Sciatic nerve (tissue), 2 donors: ENCODE measurements at regions not wholly inside any gene's neighbourhood (a gene's known extent, or its start where the extent isn't known, plus 50 kb on each side); places are given as distances from the start of the nearest gene placed in this dataset.
"Not testable (repeated sequence)": the region's sequence is repeated elsewhere in the genome, so short reads cannot be mapped to it uniquely, and the experiment has no call there.

ENCODE experiments used
- ATAC-seq: fragments of 200-7000 bp; cut with Tn5 transposase; one replicate; pipeline ENCODE4 v1.9.1; 2020; ENCODE audit warnings: mild to moderate bottlenecking, moderate library complexity
- DNase-seq: peaks from one replicate; pipeline ENCODE4 v3.0.0-alpha.2; 2020; ENCODE audit warnings: low spot score
- intact Hi-C: fragments of 100-400 bp; cut with DNase I; formaldehyde crosslinking; loops from one replicate; pipeline ENCODE4 v1.14.2; 2022
- donor health status: DM: no; HTN: no; CAD: no.
- donor health status: DM: no; HTN: no; CAD: no.

DNA sequence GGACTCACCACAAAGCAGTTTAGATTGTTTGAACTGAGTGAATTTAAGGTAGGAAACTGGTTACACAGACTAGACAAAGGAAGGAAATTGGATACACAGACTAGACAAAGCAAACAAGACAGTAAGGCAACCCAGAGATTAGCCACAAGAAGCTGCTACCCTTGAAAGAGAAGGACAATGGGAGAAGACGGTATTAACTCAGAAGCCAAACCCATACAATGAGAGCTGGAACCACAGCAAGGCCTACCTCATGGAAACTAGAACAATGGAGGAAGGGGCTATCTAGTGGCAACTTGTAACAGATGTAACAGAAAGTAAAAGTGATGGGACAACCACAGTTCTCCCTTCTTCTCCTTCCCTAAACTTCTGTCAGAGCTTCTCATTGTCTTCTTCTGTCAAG is 410.9 kb upstream of the SPRY2 start:
- intact Hi-C loops, result no loop called here
- ATAC-seq, result no peak
- DNase-seq, result no peak

DNA sequence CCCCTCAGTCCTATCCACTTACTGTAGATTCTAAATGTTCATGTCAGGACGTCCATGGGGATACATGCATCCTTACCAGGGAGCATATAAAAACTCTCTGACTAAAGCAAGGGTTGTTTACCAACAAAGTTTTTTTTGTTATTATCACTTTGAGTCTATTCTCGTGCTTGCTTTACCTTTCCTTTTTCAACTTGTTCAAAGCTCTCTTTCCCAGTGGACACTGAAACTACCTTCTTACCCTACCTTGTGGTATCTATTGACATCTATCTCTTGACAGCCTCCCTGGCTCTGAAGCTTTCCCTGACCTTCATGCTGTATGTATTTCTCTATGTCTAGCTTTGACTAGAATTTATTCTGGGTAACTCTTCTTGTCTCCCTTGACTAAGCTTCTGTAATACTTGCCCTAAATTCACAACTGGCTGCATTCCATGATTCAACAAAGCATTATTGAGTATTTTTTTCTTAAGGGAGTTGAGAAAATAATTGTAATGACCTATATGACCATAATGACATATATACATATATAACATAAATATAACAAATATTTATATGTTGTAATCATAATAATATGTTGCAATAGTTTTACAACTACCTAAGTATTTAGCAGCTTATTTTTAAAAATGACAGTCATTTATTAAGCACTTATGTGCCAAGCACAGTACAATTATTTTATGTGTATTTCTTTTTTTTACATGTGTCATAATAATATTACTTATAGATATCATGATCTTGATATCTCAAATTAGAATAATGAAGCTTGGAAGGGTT is 403.4 kb upstream of the SPRY2 start:
- ATAC-seq (no peak), DNase-seq (no peak)
- intact Hi-C loops, result no loop called here

DNA sequence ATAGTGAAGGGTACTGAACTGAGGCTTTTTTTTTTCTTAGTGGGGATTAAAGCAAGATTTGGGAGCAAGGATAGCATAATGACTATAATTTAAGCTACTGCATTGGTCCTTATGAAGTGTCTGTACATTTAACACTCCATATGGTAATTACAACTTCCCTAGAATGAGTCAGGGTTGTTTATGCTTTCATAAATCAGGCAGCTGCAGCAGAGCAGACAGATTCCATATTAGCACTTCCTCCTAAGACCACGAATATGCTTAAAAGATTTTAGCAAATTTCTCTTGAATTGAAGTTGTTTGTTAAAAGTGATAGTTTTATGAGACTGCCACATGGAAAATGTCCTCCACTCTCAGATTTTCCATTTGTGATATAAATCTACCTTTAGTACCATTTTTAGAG is 401.1 kb upstream of the SPRY2 start:
- no peak for DNase-seq
- intact Hi-C loops, result no loop called here
- ATAC-seq, result no peak

DNA sequence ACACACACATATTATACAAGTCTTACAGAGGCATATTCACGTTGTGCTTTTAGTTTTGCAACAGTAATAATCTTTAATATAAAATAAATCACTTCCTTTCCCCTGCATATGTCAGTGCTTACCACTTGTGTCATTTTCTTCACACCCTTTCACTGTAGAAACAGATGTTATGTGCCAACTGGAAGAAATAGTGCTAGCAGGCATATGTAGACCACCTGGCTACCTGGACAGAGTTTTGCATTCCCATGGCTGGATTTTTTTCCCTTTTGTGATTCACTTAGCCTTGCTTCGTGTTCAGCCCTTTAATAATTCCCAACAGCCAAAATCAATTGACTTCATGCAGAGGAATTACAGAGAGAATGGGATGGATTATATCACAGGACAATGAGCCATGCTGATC is 399.1 kb upstream of the SPRY2 start:
- ATAC-seq (no peak), DNase-seq (no peak)
- intact Hi-C loops, result no loop called here

DNA sequence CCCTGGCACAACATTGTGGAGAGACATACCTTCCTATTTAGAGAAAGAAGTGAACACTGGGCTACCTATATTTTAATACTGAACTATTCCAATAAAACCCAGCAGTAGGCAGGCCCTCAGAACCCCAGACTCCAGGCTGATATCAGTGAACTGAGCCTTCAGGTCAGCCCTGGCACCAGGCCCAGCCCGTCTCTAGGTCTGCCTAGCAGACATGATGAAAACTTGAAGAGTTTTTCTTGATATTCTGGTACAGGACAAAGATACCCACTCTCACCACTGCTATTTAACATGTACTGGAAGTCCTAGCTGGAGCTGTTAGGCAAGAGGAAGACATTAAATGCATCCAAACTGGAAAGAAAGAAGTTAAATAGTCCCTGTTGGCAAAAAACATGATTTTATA is 396.6 kb upstream of the SPRY2 start:
- no peak for ATAC-seq
- DNase-seq, result no peak
- intact Hi-C loops, result no loop called here

DNA sequence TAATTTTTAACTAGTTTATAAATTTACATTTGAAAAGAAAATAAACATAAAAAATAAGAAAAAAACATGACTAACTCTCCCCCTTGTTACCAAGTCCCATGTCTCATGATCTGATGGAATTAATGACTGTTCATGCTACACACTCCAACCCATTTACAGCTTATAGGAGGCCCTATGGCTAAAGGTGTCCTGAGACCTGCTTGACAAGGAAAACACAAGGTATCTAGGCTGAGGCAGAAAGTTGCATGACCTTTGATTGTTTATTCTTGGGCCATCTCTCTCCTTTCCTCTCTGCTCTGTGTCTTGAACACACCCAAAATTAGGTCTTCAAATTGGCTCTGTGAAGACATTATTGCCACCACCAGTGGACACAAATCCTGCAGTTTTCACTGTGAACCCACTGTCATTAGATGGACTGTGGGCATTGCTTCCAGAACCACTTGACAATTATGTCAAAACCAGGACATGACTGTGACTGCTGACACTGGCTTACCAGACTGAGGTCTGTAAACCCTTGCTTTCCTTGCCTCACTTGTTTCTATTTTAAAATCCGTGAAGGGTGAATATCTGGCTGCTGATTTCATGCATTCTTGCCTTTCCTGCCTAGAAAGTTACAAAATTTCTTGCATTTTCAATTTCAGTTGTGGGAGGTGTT is 386.5 kb upstream of the SPRY2 start:
- intact Hi-C loops, result no loop called here
- DNase-seq, result no peak
- no peak for ATAC-seq

DNA sequence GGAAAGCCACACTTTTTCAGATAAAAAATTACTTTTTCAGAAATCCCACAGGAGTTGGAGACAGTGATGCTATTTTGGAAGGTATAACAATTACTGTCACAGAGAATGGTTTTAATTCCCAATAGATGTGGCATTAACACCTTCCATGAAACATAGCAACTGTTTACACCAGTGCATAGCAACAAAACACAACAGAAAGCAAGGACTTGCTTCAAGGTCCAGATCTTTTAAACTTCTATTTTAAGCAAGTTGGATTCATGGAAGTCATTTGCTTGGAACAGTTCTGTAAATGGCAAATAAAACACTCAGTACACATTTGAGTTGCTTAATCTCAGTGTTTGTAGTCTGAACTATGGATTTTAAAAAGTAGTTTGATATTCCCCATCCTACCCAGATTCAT is 385.9 kb upstream of the SPRY2 start:
- DNase-seq (no peak), ATAC-seq (no peak)
- intact Hi-C loops, result no loop called here

DNA sequence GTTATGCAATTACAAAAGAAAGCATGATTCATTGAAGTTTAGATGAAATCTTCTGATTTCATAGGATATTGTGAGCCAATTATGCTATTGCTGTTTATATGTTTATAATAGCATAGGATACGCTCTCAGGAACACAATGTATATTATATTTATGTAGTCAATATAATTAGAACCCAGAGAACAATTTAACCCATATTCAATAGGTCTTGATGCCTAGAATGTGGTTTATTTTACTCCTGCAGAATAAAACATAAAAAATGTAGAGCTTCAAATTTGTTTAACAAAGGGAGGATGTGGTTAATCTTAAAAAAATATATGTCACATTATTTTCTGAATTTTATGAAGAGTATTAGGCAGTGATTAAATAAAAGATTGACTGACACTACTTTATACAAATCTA is 380.8 kb upstream of the SPRY2 start:
- intact Hi-C loops, result no loop called here
- no peak for DNase-seq
- ATAC-seq, result no peak

DNA sequence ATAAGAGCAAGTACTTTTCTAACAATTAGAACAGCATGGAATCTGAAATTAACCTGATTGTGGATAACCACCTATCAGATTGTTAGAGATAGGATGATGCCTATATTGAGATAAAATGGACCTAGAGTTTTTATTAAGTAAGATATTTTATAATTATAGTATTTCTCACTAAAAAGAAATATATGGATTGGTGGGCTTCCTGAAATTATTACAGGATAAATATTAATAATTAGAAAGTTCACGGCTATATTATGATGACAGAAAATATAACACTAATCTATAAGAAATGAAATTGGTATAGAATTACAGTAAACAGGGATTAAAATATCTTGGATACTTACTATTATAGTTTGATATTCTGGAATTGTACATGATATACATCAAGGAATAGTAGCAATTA is 378.0 kb upstream of the SPRY2 start:
- ATAC-seq, result no peak
- DNase-seq, result no peak
- intact Hi-C loops, result no loop called here

DNA sequence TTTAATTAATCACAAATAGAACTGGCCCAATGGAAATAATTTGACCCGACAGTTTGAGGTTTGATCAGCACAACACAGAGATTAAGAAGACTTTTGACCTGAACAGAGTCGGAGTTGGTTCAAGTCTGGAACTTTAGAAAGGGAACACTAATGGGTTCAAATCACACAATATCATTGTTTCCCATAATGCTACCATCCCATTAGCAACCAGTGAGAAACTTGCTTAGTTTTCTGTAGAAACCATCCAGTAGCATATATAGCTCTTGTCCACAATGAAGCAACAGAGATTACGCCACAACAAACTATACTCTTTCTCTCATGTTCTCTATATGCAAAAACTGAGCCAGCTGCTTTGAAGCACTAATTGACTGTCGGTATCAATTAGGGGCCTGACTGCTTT is 376.9 kb upstream of the SPRY2 start:
- intact Hi-C loops, result no loop called here
- ATAC-seq (no peak), DNase-seq (no peak)

DNA sequence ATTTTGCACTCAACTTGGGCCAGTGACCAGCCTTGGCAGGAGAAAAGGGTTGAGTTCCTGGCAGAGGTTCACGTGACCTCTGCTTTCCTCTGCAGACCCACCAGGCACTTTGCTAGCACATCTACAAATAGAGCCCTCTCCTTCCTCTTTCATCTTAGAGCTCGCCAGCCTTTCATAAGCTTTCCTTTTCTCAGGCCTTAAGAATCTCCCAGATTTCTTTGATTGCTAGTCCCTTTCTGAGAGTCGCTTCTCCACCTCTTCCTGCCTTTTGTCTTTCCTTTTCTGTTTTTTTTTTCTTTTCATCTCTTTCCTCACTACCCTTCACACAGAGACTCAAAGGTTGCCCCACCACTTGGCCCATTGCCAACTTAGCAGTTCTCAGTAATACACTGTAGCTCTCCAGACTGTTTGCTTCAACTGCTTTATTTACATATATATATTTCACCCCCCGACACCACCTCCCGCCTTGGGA is 375.7 kb upstream of the SPRY2 start:
- intact Hi-C loops, result no loop called here

DNA sequence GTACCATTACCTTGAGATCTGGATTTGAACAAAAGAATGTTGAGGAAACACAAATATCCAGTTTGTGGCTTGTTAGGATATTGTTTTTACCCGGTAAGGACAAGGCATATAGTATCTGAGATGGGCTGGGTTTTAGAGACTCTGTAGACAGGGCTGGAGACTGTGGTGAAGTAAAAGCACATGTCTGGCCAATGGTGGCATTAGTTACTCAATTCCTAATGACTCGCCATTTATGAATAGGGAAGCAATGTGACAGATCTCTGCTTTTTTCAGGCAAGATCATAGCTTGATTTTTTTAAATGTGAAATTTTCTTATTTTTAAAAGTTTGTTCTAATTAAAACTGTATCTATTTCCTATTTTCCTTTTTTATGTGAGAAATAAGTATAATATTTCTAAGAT is 371.1 kb upstream of the SPRY2 start:
- ATAC-seq (no peak), DNase-seq (no peak)
- intact Hi-C loops, result no loop called here

More for the DNA sequence above, 375.7 kb upstream of the SPRY2 start:
- DNase-seq, result peak; percentile 60
- peak; percentile 52 for ATAC-seq

DNA sequence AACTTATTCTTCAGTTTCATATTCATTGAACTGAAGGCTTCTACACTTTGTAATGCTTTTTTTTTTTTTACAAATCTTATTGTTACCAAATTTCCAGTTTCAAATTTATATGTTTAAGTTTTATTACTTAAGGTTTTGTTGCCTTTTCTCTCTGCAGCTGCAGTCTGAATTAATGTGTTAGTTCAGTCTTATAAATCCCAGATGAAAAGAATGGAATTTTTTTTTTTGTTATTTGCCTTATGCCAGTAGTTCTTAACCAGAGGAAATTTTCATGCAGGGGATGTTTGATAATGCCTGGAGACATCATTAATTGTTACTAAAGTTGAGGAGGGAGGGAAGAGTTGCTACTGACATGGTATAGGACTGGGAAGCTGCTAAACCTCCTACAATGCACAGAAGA is 367.9 kb upstream of the SPRY2 start:
- intact Hi-C loops, result no loop called here
- ATAC-seq, result no peak
- DNase-seq, result no peak

DNA sequence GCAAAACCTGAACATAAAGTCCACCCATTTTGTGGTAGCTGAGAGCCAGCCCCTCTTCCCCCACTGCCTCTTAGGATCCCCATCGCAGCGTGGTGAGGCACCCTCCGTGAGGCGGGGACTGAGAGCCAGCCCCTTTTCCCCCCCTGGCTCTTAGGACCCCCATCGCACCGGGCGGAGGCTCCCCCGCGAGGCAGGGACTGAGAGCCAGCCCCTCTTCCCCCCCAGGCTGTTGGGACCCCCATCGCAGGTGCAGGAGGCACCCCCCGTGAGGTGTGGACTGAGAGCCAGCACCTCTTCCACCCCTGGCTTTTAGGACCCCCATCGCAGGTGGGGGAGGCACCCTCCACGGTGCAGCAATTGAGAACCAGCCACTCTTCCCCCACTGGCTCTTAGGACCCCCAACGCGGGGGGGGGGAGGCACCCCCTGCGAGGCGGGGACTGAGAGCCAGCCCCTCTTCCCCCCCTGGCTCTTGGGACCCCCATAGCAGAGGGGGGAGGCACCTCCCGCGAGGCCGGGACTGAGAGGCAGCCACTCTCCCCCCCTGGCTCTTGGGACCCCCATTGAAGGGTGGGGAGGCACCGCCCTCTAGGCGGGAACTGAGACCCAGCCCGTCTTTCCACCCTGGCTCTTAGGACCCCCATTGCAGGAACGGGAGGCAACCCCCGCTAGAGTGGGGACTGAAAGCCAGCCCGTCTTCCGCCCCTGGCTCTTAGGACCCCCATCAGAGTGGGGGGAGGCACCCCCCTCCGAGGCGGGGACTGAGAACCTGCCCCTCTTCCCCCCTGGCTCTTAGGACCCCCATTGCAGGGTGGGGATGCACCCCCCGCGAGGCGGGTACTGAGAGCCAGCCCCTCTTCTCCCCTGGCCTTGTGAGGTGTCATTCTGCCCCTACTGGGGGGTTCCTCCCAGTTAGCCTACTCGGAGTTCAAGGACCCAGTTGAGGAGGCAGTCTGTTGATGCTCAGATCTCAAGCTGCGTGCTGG is 366.4 kb upstream of the SPRY2 start:
- ATAC-seq, result peak; percentile 20
- intact Hi-C loops, result no loop called here
- DNase-seq, result no peak

DNA sequence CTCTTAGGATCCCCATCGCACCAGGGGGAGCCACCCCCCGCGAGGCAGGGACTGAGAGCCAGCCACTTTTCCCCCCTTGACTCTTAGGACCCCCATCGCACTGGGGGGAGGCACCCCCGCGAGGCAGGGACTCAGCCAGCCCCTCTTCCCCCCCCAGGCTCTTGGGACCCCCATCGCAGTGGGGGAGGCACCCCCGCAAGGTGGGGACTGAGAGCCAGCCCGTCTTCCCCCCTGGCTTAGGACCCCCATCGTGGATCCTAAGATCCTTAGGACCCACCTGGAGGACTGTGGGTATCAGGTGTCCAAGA is 365.2 kb upstream of the SPRY2 start:
- DNase-seq (no peak), ATAC-seq (no peak)
- intact Hi-C loops, result no loop called here

DNA sequence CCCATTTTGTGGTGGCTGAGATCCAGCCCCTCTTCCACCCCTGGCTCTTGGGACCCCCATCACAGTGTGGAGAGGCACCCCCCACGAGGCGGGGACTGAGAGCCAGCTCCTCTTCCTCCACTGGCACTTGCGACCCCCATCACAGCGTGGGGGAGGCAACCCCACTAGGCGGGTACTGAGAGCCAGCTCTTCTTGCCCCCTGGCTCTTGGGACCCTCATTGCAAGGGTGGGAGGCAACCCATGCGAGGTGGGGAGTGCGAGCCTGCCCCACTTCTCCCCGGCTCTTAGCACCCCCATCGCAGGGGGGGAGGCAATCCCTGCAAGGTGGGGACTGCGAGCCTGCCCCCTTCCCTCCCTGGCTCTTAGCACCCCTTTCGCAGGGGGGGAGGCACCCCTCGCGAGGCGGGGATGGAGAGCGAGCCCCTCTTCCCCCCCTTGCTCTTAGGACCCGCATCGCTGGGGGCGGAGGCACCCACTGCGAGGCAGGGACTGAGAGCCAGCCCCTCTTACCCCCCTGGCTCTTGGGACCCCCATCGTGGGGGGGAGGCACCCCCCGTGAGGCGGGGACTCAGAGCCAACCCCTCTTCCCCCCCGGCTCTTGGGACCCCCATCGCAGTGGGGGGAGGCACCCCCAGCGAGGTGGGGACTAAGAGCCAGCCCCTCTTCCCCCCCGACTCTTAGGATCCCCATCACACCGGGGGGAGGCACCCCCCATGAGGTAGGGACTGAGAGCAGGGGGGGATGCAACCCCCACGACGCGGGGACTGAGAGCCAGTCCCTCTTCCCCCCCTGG is 364.6 kb upstream of the SPRY2 start:
- no peak for DNase-seq
- ATAC-seq, result no peak
- intact Hi-C loops, result no loop called here

DNA sequence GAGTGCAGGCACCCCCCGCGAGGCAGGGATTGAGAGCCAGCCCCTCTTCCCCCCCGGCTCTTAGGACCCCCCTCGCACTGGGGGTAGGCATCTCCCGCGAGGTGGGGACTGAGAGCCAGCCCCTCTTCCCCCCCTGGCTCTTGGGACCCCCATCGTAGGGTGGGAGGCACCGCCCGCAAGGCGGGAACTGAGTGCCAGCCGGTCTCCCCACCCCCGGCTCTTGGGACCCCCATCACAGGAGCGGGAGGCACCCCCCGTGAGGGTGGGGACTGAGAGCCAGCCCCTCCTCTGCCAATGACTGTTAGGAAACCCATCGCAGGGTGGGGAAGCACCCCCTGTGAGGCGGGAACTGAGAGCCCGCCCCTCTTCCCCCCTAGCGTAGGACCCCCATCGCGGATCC is 363.4 kb upstream of the SPRY2 start:
- intact Hi-C loops, result no loop called here
- DNase-seq, result no peak
- no peak for ATAC-seq

DNA sequence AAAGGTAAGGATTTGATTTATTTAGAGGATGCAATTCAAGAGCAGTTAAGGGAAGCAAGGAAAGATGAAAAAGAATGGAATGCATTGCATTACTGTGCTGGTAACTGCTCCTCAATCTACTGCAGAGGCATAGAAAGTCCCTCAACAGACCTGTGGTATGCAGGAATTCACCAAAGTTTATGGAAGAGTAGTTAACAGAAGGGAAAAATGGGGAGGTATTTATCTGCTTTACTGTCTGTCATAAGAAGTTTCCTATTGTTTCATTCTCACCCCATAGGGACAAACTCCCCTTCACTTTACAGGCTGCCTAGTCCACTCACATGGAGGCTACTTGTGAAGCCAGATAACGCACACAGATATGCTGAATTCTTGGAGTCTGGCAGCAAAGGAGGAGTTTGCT is 354.9 kb upstream of the SPRY2 start:
- ATAC-seq (no peak), DNase-seq (no peak)
- intact Hi-C loops, result no loop called here

DNA sequence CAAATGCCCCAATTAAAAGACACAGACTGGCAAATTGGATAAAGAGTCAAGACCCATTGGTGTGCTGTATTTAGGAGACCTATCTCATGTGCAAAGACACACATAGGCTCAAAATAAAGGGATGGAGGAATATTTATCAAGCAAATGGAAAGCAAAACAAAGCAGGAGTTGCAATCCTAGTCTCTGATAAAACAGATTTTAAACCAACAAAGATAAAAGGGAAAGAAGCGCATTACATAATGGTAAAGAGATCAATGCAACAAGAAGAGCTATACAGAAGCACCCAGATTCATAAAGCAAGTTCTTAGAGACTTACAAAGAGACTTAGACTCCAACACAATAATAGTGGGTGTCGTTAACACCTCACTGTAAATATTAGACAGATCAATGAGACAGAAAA is 350.9 kb upstream of the SPRY2 start:
- ATAC-seq, intact Hi-C loops, DNase-seq: not testable (repeated sequence)
